ENCODE measurements at regions not wholly inside any gene's neighbourhood (a gene's known extent, or its start where the extent isn't known, plus 50 kb on each side); places are given as distances from the start of the nearest gene placed in this dataset.

- TF ChIP-seq, protein P1, sequence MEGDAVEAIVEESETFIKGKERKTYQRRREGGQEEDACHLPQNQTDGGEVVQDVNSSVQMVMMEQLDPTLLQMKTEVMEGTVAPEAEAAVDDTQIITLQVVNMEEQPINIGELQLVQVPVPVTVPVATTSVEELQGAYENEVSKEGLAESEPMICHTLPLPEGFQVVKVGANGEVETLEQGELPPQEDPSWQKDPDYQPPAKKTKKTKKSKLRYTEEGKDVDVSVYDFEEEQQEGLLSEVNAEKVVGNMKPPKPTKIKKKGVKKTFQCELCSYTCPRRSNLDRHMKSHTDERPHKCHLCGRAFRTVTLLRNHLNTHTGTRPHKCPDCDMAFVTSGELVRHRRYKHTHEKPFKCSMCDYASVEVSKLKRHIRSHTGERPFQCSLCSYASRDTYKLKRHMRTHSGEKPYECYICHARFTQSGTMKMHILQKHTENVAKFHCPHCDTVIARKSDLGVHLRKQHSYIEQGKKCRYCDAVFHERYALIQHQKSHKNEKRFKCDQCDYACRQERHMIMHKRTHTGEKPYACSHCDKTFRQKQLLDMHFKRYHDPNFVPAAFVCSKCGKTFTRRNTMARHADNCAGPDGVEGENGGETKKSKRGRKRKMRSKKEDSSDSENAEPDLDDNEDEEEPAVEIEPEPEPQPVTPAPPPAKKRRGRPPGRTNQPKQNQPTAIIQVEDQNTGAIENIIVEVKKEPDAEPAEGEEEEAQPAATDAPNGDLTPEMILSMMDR (IDR thresholded peaks at IDR 0.05) = no peak
- TF ChIP-seq POLR2A (IDR thresholded peaks at IDR 0.05; ENCODE audit: low read length) (no peak), HOXB13 (CRISPR knock-in tag; IDR thresholded peaks at IDR 0.05; ENCODE audit: low read depth) (no peak), MAFK (IDR thresholded peaks at IDR 0.05; ENCODE audit: partially characterized antibody) (no peak), FOSL2 (IDR thresholded peaks at IDR 0.05) (no peak), FOSL2 (CRISPR knock-in tag; IDR thresholded peaks at IDR 0.05) (no peak), JUN (IDR thresholded peaks at IDR 0.05) (no peak)
- TF ChIP-seq, protein P2, sequence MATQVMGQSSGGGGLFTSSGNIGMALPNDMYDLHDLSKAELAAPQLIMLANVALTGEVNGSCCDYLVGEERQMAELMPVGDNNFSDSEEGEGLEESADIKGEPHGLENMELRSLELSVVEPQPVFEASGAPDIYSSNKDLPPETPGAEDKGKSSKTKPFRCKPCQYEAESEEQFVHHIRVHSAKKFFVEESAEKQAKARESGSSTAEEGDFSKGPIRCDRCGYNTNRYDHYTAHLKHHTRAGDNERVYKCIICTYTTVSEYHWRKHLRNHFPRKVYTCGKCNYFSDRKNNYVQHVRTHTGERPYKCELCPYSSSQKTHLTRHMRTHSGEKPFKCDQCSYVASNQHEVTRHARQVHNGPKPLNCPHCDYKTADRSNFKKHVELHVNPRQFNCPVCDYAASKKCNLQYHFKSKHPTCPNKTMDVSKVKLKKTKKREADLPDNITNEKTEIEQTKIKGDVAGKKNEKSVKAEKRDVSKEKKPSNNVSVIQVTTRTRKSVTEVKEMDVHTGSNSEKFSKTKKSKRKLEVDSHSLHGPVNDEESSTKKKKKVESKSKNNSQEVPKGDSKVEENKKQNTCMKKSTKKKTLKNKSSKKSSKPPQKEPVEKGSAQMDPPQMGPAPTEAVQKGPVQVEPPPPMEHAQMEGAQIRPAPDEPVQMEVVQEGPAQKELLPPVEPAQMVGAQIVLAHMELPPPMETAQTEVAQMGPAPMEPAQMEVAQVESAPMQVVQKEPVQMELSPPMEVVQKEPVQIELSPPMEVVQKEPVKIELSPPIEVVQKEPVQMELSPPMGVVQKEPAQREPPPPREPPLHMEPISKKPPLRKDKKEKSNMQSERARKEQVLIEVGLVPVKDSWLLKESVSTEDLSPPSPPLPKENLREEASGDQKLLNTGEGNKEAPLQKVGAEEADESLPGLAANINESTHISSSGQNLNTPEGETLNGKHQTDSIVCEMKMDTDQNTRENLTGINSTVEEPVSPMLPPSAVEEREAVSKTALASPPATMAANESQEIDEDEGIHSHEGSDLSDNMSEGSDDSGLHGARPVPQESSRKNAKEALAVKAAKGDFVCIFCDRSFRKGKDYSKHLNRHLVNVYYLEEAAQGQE (IDR thresholded peaks at IDR 0.05) = no peak
These were observed 654.9 kb upstream of the USP24 start for GRCh38 chr1:55870106-55870505.
